Large intestine (tissue), 3 donors: ENCODE measurements at regions not wholly inside any gene's neighbourhood (a gene's known extent, or its start where the extent isn't known, plus 50 kb on each side); places are given as distances from the start of the nearest gene placed in this dataset.
A peak's percentile ranks its signal among the peaks of the same experiment; 100 is the strongest.
"Not testable (repeated sequence)": the region's sequence is repeated elsewhere in the genome, so short reads cannot be mapped to it uniquely, and the experiment has no call there.

Source experiments
- DNase-seq, 2 donors: peaks; one replicate each; pipeline versions ENCODE4 v3.0.0 to v3.0.0-alpha.2; 2013
- H3K27ac ChIP-seq: one replicate; pipeline ENCODE4 v1.5.1; 2013; ENCODE audit warnings: low read length
- H3K27me3 ChIP-seq: 2 replicates; pipeline ENCODE4 v1.6.1; 2013; ENCODE audit warnings: low read length; ENCODE audit not compliant: control insufficient read depth, insufficient read depth
- H3K36me3 ChIP-seq: 2 replicates; pipeline ENCODE4 v1.6.1; 2013; ENCODE audit warnings: low read length; ENCODE audit not compliant: control insufficient read depth, insufficient read depth
- H3K4me1 ChIP-seq: one replicate; pipeline ENCODE4 v1.6.1; 2013; ENCODE audit warnings: low read length; ENCODE audit not compliant: control insufficient read depth, insufficient read depth
- H3K4me3 ChIP-seq: one replicate; pipeline ENCODE4 v1.5.1; 2013; ENCODE audit warnings: low read length
- H3K9me3 ChIP-seq: one replicate; pipeline ENCODE4 v1.6.1; 2013; ENCODE audit warnings: mild to moderate bottlenecking, low read depth, low read length, moderate library complexity; ENCODE audit not compliant: control insufficient read depth
- WGBS: methylation state at CpG from one replicate; pipeline ENCODE4 v1.1.5; 2013; ENCODE audit warnings: low lambda C conversion rate; ENCODE audit not compliant: insufficient coverage; 5-methylcytosine and 5-hydroxymethylcytosine counted together

GRCh38 chr4:56158483-56158882 lies 209.7 kb downstream of the CEP135 start:
- Histone ChIP-seq H3K27ac (peak overlapping the region; percentile 60), H3K4me1 (peaks cover 12% of the 10 kb centered on the region), H3K36me3 (no peaks in the 10 kb centered on the region), H3K27me3 (no peaks in the 10 kb centered on the region), H3K4me3 (no peak overlapping the region), H3K9me3 (no peaks in the 10 kb centered on the region)
- DNase-seq: peak; percentile 77 to 88
- WGBS: no CpG with 5 or more reads among the region's 5 CpGs

GRCh38 chr4:56156141-56156540 lies 207.4 kb downstream of the CEP135 start:
- Histone ChIP-seq H3K4me3 (no peak overlapping the region), H3K4me1 (peaks cover 12% of the 10 kb centered on the region), H3K9me3 (no peaks in the 10 kb centered on the region), H3K36me3 (no peaks in the 10 kb centered on the region), H3K27ac (no peak overlapping the region), H3K27me3 (no peaks in the 10 kb centered on the region)
- WGBS: 87% methylated on average over 3 of the region's 6 CpGs
- no peak for DNase-seq

DNA sequence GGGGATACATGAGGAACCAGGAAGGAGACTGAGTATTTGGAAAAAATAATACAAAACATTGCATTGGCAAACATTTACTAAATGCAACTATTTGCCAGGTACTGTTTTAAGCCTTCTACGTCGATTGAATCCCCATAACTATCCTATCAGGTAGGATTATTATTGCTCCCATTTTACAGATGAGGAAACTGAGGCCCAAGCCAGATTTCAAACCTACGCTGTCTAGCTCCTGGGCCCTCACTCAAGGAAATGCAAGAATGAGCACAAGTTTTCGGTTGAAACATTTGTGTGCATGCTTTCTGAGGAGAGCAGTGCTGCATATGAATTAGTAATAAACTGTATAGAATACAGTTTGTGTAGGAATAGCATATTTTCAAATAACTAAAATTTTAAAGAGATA lies 206.7 kb downstream of the CEP135 start:
- no CpG with 5 or more reads among the region's 4 CpGs for WGBS

DNA sequence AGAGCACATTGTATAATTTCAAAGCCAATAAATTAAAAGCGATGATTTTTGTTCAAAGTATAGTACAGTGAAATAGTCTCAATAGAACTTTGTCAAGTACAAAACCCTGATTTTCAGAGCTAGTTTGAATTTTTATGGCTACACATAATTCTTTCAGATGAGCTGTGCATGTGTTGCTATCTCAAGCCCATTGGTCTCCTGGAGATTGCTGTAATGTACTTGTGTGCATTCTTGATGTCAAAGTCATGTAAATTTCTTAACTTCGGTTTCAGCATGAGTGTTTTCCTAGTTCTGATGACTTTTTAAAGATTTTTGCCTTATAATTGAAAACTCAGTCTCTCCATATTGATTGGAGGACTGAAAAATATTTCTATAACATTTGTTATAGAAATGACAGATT lies 200.8 kb downstream of the CEP135 start:
- no peaks in the 10 kb centered on the region for H3K27me3 ChIP-seq
- H3K27ac ChIP-seq: no peak overlapping the region
- no peaks in the 10 kb centered on the region for H3K36me3 ChIP-seq
- no peak for DNase-seq
- H3K4me3 ChIP-seq: no peak overlapping the region
- no peaks in the 10 kb centered on the region for H3K4me1 ChIP-seq
- WGBS: 0% methylated on average over 1 of the region's 2 CpGs
- H3K9me3 ChIP-seq: no peaks in the 10 kb centered on the region

More for the DNA sequence above, 206.7 kb downstream of the CEP135 start:
- Histone ChIP-seq H3K4me3 (no peak overlapping the region), H3K27me3 (no peaks in the 10 kb centered on the region), H3K36me3 (no peaks in the 10 kb centered on the region), H3K4me1 (peaks cover 8% of the 10 kb centered on the region), H3K27ac (no peak overlapping the region), H3K9me3 (no peaks in the 10 kb centered on the region)
- no peak for DNase-seq

DNA sequence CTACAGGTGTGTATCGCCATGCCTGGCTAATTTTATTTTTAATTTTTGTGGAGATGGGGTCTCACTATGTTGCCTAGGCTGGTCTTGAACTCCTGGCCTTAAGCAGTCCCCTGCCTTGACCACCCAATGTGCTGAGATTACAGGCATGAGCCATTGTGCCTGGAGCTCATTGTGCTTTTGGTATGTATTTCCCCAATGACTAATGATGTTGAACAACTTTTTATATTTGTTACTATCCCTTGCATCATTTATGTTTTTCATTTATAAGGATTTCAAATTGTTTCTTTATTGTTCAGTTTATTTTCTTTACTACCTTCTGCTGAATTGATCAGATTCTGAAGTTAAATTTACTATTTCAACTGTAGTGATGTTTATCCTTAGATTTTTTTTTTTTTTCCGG lies 199.7 kb downstream of the CEP135 start:
- no peak for DNase-seq
- no CpG with 5 or more reads among the region's 2 CpGs for WGBS
- Histone ChIP-seq H3K27ac (no peak overlapping the region), H3K4me1 (no peaks in the 10 kb centered on the region), H3K36me3 (no peaks in the 10 kb centered on the region), H3K9me3 (no peaks in the 10 kb centered on the region), H3K27me3 (no peaks in the 10 kb centered on the region), H3K4me3 (no peak overlapping the region)

DNA sequence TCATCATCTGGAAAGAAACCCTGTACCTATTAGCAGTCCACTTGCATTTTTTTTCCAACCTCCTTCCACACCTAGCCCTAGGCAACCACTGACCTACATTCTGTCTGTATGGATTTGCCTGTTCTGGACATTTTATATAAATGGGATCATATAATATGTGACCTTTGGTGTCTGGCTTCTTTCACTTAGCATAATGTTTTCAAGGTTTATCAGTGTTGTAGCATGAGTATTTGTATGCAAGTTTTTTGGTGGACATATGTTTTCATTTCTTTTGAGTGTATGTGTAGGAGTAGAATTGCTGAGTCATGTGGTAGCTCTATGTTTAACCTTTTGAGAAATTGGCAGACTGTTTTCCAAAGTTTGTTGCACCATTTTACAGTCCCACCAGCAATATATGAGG lies 198.6 kb downstream of the CEP135 start:
- no peaks in the 10 kb centered on the region for H3K36me3 ChIP-seq
- H3K27ac ChIP-seq: no peak overlapping the region
- H3K4me3 ChIP-seq: no peak overlapping the region
- no peaks in the 10 kb centered on the region for H3K4me1 ChIP-seq
- no peaks in the 10 kb centered on the region for H3K27me3 ChIP-seq
- H3K9me3 ChIP-seq: no peaks in the 10 kb centered on the region
- no peak for DNase-seq

GRCh38 chr4:56146956-56147355 lies 198.2 kb downstream of the CEP135 start:
- H3K4me1 ChIP-seq: no peaks in the 10 kb centered on the region
- H3K9me3 ChIP-seq: no peaks in the 10 kb centered on the region
- WGBS: 96% methylated on average over 5 of the region's 9 CpGs
- DNase-seq: no peak
- H3K27ac ChIP-seq: no peak overlapping the region
- H3K4me3 ChIP-seq: no peak overlapping the region
- H3K27me3 ChIP-seq: no peaks in the 10 kb centered on the region
- H3K36me3 ChIP-seq: no peaks in the 10 kb centered on the region

DNA sequence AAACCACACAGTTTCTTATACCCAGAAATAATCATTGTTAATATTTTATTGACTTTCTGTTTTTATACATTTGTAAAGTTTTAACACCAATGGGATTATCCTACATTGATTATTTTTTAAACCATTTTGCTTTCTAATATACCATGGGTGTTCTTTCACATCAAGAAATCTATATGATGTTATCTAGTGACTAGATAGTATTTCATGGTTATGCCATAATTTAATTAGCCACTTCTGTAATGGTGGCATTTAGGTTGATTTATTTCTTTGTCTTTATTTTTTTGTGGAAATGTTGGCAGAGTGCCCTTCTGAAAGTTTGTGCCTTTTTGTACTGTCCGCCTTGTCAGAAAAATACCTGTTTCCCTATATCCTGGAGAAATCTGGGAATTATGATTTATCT lies 193.3 kb downstream of the CEP135 start:
- no peaks in the 10 kb centered on the region for H3K9me3 ChIP-seq
- H3K36me3 ChIP-seq: no peaks in the 10 kb centered on the region
- no peak overlapping the region for H3K4me3 ChIP-seq
- H3K27ac ChIP-seq: no peak overlapping the region
- no peak for DNase-seq
- H3K4me1 ChIP-seq: no peaks in the 10 kb centered on the region
- no peaks in the 10 kb centered on the region for H3K27me3 ChIP-seq
- WGBS: no CpG with 5 or more reads among the region's 1 CpG

GRCh38 chr4:56139241-56139827 lies 190.6 kb downstream of the CEP135 start:
- Histone ChIP-seq H3K9me3 (no peaks in the 10 kb centered on the region), H3K4me3 (no peak overlapping the region), H3K27ac (no peak overlapping the region), H3K27me3 (no peaks in the 10 kb centered on the region), H3K4me1 (no peaks in the 10 kb centered on the region), H3K36me3 (no peaks in the 10 kb centered on the region)
- WGBS: no CpG with 5 or more reads among the region's 1 CpG
- DNase-seq: no peak

DNA sequence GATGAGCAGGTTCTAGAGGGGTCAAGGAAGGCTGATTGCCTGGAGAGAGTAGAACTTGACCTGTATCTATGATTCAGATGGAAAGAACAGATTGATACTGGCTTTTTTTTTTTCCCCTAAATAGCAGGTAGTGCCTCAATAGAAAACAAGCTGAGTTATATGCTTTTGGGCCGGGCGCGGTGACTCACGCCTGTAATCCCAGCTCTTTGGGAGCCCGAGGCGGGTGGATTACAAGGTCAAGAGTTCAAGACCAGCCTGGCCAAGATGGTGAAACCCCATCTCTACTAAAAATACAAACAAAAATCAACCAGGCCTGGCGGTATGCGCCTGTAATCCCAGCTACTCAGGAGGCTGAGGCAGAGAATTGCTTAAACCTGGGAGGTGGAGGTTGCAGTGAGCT lies 186.1 kb downstream of the CEP135 start:
- H3K4me3 ChIP-seq, H3K27ac ChIP-seq, H3K27me3 ChIP-seq, H3K4me1 ChIP-seq, DNase-seq, H3K9me3 ChIP-seq, H3K36me3 ChIP-seq: not testable (repeated sequence)
- no CpG with 5 or more reads among the region's 8 CpGs for WGBS

DNA sequence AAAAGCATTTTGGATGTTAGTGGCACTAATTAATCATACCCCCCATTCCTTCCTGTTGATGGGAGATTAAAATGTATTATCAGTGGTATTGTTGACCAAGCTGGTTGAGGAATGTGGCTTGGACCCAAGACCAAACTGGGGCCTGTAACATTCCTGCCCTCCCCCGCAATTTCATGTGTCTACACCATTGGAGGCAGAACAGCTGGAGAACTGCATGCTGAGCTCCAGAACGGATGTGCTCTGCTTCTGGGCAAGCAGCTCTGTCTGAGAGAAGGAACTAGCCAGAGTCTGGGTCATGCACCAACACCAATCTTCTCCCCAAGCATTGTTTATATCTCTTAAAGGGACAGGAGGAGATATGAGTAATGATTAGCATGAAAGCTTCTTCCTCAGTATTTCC lies 185.5 kb downstream of the CEP135 start:
- Histone ChIP-seq H3K27ac (no peak overlapping the region), H3K4me3 (no peak overlapping the region), H3K4me1 (no peaks in the 10 kb centered on the region), H3K36me3 (no peaks in the 10 kb centered on the region), H3K27me3 (no peaks in the 10 kb centered on the region), H3K9me3 (no peaks in the 10 kb centered on the region)
- no CpG with 5 or more reads among the region's 2 CpGs for WGBS
- no peak for DNase-seq
